Kidney glomerular epithelial cell (primary cell): ENCODE measurements at regions not wholly inside any gene's neighbourhood (a gene's known extent, or its start where the extent isn't known, plus 50 kb on each side); places are given as distances from the start of the nearest gene placed in this dataset.
"Not testable (repeated sequence)": the region's sequence is repeated elsewhere in the genome, so short reads cannot be mapped to it uniquely, and the experiment has no call there.

Source experiments
- DNase-seq: peaks from one replicate; lab custom pipeline; 2025; lab: John Stamatoyannopoulos, UW

- DNase-seq = no peak
These were observed 2781.6 kb upstream of the PCDH20 start for GRCh38 chr13:64197232-64197631.

GRCh38 chr13:64186503-64187250 is 2771.0 kb upstream of the PCDH20 start:
- DNase-seq = no peak

- DNase-seq = no peak
These were observed 2770.4 kb upstream of the PCDH20 start for GRCh38 chr13:64186071-64186470.

- no peak for DNase-seq
These were observed 2765.1 kb upstream of the PCDH20 start for GRCh38 chr13:64180756-64181155.

GRCh38 chr13:64165826-64166225 is 2750.2 kb upstream of the PCDH20 start:
- DNase-seq = no peak

GRCh38 chr13:64164435-64164834 is 2748.8 kb upstream of the PCDH20 start:
- DNase-seq = no peak

- DNase-seq = no peak
These were observed 2744.8 kb upstream of the PCDH20 start for GRCh38 chr13:64160479-64160878.

- DNase-seq = no peak
These were observed 2743.3 kb upstream of the PCDH20 start for GRCh38 chr13:64158908-64159307.

GRCh38 chr13:64154514-64154913 is 2738.9 kb upstream of the PCDH20 start:
- DNase-seq = peak; percentile 41

GRCh38 chr13:64130600-64130999 is 2715.0 kb upstream of the PCDH20 start:
- no peak for DNase-seq

- DNase-seq = no peak
These were observed 2714.5 kb upstream of the PCDH20 start for GRCh38 chr13:64130171-64130570.

GRCh38 chr13:64127856-64128255 is 2712.2 kb upstream of the PCDH20 start:
- no peak for DNase-seq

- no peak for DNase-seq
These were observed 2711.5 kb upstream of the PCDH20 start for GRCh38 chr13:64127192-64127591.

- not testable (repeated sequence) for DNase-seq
These were observed 2705.5 kb upstream of the PCDH20 start for GRCh38 chr13:64121023-64121709.

- no peak for DNase-seq
These were observed 2684.3 kb upstream of the PCDH20 start for GRCh38 chr13:64099994-64100393.

GRCh38 chr13:64090311-64090710 is 2674.7 kb upstream of the PCDH20 start:
- no peak for DNase-seq

GRCh38 chr13:64088491-64088890 is 2672.8 kb upstream of the PCDH20 start:
- DNase-seq = no peak

GRCh38 chr13:64087624-64088023 is 2672.0 kb upstream of the PCDH20 start:
- DNase-seq = no peak

- no peak for DNase-seq
These were observed 2668.2 kb upstream of the PCDH20 start for GRCh38 chr13:64083811-64084210.

- no peak for DNase-seq
These were observed 2667.7 kb upstream of the PCDH20 start for GRCh38 chr13:64083396-64083795.

GRCh38 chr13:64078480-64078936 is 2662.9 kb upstream of the PCDH20 start:
- DNase-seq = no peak

GRCh38 chr13:64078025-64078424 is 2662.4 kb upstream of the PCDH20 start:
- DNase-seq = no peak

GRCh38 chr13:64077132-64077835 is 2661.6 kb upstream of the PCDH20 start:
- DNase-seq = not testable (repeated sequence)
